Heart left ventricle (tissue), 16 donors: ENCODE measurements at regions not wholly inside any gene's neighbourhood (a gene's known extent, or its start where the extent isn't known, plus 50 kb on each side); places are given as distances from the start of the nearest gene placed in this dataset.

ENCODE experiments used
- ATAC-seq, 4 donors: fragments of 200-7000 bp; cut with Tn5 transposase; one replicate each; pipeline ENCODE4 v1.9.1; 2020 to 2022; ENCODE audit warnings: moderate library complexity in 4 of 4, mild to moderate bottlenecking in 3 of 4, moderate number of reproducible peaks in 1 of 4
- DNase-seq, 5 donors: peaks; one replicate each; pipeline ENCODE4 v3.0.0-alpha.2; 2020
- H3K27ac ChIP-seq, 12 donors: fragments of 200-600 bp; sonication (generic) in 4 of 12; one replicate each; pipeline versions ENCODE4 v1.5.0 to v1.8.0; 2016 to 2022; ENCODE audit warnings: mild to moderate bottlenecking in 2 of 12
- H3K27me3 ChIP-seq, 9 donors: fragments of 200-600 bp; sonication (generic) in 2 of 9; one replicate each; pipeline versions ENCODE4 v1.5.1 to v1.8.0; 2016 to 2022; ENCODE audit warnings: mild to moderate bottlenecking in 3 of 9
- H3K36me3 ChIP-seq, 9 donors: fragments of 200-600 bp; sonication (generic) in 2 of 9; one replicate each; pipeline versions ENCODE4 v1.5.0 to v1.8.0; 2018 to 2022; ENCODE audit warnings: mild to moderate bottlenecking in 2 of 9
- H3K4me1 ChIP-seq, 12 donors: fragments of 200-600 bp; sonication (generic) in 4 of 12; one replicate each; pipeline versions ENCODE4 v1.5.0 to v1.8.0; 2016 to 2022; ENCODE audit warnings: mild to moderate bottlenecking in 3 of 12
- H3K4me3 ChIP-seq, 12 donors: fragments of 200-600 bp; sonication (generic) in 4 of 12; one replicate each; pipeline versions ENCODE4 v1.5.0 to v1.8.0; 2017 to 2022; ENCODE audit warnings: mild to moderate bottlenecking in 9 of 12, moderate library complexity in 4 of 12
- H3K9me3 ChIP-seq, 12 donors: fragments of 200-600 bp; sonication (generic) in 4 of 12; one replicate each; pipeline versions ENCODE4 v1.5.0 to v1.8.0; 2016 to 2022; ENCODE audit warnings: mild to moderate bottlenecking in 1 of 12
- POLR2A ChIP-seq, 2 donors: fragments of 450-650 bp; IDR thresholded peaks; one replicate each; pipeline ENCODE4 v1.6.1; 2017; ENCODE audit warnings: antibody characterized with exemption in 2 of 2, mild to moderate bottlenecking in 2 of 2, moderate library complexity in 2 of 2
- WGBS, 4 donors: extraction: QIAGEN DNeasy Blood & Tissue Kit in 2 of 4; methylation state at CpG; one replicate each; pipeline versions ENCODE4 v1.1.5 to v1.1.7; 2013 to 2018; 5-methylcytosine and 5-hydroxymethylcytosine counted together
- intact Hi-C, 10 donors: fragments of 100-400 bp; cut with DNase I; formaldehyde crosslinking; loops; one replicate each; pipeline versions ENCODE4 v1.11.1 to v1.14.2; 2022
- TF ChIP-seq, protein P1 (sequence below), 12 donors: fragments of 200-600 bp; sonication (generic) in 4 of 12; IDR thresholded peaks; one replicate each; pipeline versions ENCODE4 v1.5.0 to v1.8.0; 2018 to 2022; ENCODE audit warnings: antibody characterized with exemption in 12 of 12, mild to moderate bottlenecking in 5 of 12
- donor health status: ischemic (EF 13 %, LVEDD 7.1; RV severe dilation, severe dysfunction).
- donor health status: healthy with polysubstance abuse.
- donor health status: DM: no; HTN: yes; CAD: no.
- donor health status: DM: no; HTN: no; CAD: no.
- donor health status: ischemic (EF 25% LVEDD 6.9; RV normal size, moderate dysfunction).
- donor health status: ischemic (EF 25% LVEDD 5.7; RV mildly dilated, moderate dysfunction).
- donor health status: healthy.
- donor health status: DM: yes; HTN: yes; CAD: no.
- donor health status: ischemic (EF 35%, LVEDD 5.7; RV mildly dilated, moderate dysfunction).
- donor health status: nonischemic (EF 11% LVEDD 7.7; RV severe dilation, severe dysfunction).
- donor health status: DM: yes; HTN: yes; CAD: no.
- donor health status: PGD.
- donor health status: ischemic (EF 29% LVEDD 5.4; RV normal size, mild dysfunction).
- donor health status: nonischemic (EF 23%, LVEDD 6.1; RV moderate dilation, normal function).

DNA sequence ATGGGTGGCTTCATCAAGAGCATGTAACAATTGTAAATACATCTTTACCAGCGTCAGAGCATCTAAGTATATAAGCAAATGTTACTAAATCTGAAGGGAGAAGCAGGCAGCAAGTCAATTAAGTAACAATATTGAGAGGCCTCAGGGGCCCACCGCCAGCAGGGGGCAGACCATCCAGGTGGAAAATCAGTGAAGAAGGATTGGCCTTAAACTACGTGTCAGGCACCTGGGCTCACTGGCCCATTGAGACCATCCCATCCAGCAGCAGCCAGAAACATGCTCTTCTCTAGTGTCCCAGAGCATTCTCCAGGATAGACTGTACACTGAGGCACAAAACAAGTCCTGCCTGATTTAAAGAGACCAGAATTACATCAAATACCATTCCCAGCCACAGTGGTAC, 96.2 kb upstream of the SNTG2 start:
- WGBS, 4 donors = 31 to 40% (median 33%) methylated on average over 3 of the region's 3 CpGs
- intact Hi-C loops = loop anchor here in 7 of 10 donors (5.0 to 10.0 kb wide), 2 partner anchors 690 to 693 kb away; no protein-coding TSS in a partner anchor
- H3K27me3 ChIP-seq = no peaks in the 10 kb centered on the region
- no peaks in the 10 kb centered on the region for H3K9me3 ChIP-seq
- no peaks in the 10 kb centered on the region for H3K36me3 ChIP-seq
- no peak overlapping the region for H3K27ac ChIP-seq
- no peaks in the 10 kb centered on the region for H3K4me1 ChIP-seq
- TF ChIP-seq, protein P1, sequence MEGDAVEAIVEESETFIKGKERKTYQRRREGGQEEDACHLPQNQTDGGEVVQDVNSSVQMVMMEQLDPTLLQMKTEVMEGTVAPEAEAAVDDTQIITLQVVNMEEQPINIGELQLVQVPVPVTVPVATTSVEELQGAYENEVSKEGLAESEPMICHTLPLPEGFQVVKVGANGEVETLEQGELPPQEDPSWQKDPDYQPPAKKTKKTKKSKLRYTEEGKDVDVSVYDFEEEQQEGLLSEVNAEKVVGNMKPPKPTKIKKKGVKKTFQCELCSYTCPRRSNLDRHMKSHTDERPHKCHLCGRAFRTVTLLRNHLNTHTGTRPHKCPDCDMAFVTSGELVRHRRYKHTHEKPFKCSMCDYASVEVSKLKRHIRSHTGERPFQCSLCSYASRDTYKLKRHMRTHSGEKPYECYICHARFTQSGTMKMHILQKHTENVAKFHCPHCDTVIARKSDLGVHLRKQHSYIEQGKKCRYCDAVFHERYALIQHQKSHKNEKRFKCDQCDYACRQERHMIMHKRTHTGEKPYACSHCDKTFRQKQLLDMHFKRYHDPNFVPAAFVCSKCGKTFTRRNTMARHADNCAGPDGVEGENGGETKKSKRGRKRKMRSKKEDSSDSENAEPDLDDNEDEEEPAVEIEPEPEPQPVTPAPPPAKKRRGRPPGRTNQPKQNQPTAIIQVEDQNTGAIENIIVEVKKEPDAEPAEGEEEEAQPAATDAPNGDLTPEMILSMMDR (IDR thresholded peaks at IDR 0.05) = peak; percentile 19 to 65 (median 50)
- TF ChIP-seq POLR2A (IDR thresholded peaks at IDR 0.05) = no peak
- no peak for DNase-seq
- no peak for ATAC-seq
- H3K4me3 ChIP-seq = no peak overlapping the region

GRCh38 chr2:853203-853870, 97.3 kb upstream of the SNTG2 start:
- 62 to 70% (median 67%) methylated on average over 19 of the region's 19 CpGs for WGBS, 4 donors
- no peaks in the 10 kb centered on the region for H3K36me3 ChIP-seq
- no peaks in the 10 kb centered on the region for H3K9me3 ChIP-seq
- H3K27me3 ChIP-seq = no peaks in the 10 kb centered on the region
- TF ChIP-seq POLR2A (IDR thresholded peaks at IDR 0.05) = no peak
- TF ChIP-seq, protein P1 (IDR thresholded peaks at IDR 0.05) = no peak
- H3K4me3 ChIP-seq = no peak overlapping the region
- H3K27ac ChIP-seq = no peak overlapping the region
- H3K4me1 ChIP-seq = no peaks in the 10 kb centered on the region
- DNase-seq (no peak), ATAC-seq (peak in 1 of 4 donors; percentile 43)
- intact Hi-C loops = loop anchor here in 7 of 10 donors (5.0 to 10.0 kb wide), 2 partner anchors 691 to 694 kb away; no protein-coding TSS in a partner anchor

DNA sequence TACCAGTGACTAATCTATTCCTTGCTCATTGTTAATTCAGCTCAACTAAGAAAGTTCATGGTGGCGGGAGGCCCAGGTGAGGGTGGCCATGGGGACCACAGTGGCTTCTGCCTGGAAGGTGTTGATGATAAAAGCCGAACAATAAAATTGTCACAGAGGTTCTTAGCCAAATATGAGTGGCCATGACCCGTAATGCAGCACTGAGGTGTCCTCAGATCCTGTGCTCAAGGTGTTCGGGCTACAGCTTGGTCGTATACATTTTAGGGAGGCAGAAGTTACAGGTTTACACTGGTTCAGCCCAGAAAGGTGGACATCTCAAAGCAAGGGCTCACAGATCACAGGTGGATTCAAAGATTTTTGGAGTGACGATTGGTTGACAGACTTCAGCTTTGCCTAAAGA, 98.5 kb upstream of the SNTG2 start:
- Histone ChIP-seq H3K4me1 (no peaks in the 10 kb centered on the region), H3K9me3 (no peaks in the 10 kb centered on the region), H3K27me3 (no peaks in the 10 kb centered on the region), H3K4me3 (no peak overlapping the region), H3K36me3 (no peaks in the 10 kb centered on the region), H3K27ac (no peak overlapping the region)
- WGBS, 4 donors = 91 to 96% (median 92%) methylated on average over 6 of the region's 6 CpGs
- TF ChIP-seq, protein P1 (IDR thresholded peaks at IDR 0.05) = no peak
- TF ChIP-seq POLR2A (IDR thresholded peaks at IDR 0.05) = no peak
- ATAC-seq (no peak), DNase-seq (no peak)
- intact Hi-C loops = loop anchor here in 7 of 10 donors (5.0 to 10.0 kb wide), 2 partner anchors 693 to 695 kb away; no protein-coding TSS in a partner anchor

DNA sequence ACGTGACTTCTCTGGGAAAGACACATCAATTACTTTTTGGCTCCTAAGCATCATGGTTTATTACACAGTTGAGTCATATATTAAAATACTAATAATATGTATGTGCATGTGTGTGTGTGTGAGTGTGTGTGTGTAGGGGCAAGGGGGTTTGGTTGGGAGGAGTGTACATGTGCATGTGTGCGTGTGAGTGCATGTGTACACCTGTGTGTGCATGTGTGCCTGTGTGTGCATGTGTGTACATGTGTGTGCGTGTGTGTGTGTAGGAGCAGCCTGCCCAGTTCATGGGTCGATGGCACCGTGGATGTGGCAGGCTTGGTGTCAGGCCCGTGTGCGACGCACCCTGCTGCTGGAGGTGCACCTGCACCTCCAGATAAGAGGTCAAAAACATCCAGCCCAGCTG, 99.0 kb upstream of the SNTG2 start:
- TF ChIP-seq, protein P1 (IDR thresholded peaks at IDR 0.05) = no peak
- no peak for TF ChIP-seq POLR2A (IDR thresholded peaks at IDR 0.05)
- intact Hi-C loops = loop anchor here in 7 of 10 donors (5.0 to 10.0 kb wide), 2 partner anchors 693 to 696 kb away; no protein-coding TSS in a partner anchor
- Histone ChIP-seq H3K4me1 (no peaks in the 10 kb centered on the region), H3K4me3 (no peak overlapping the region), H3K36me3 (no peaks in the 10 kb centered on the region), H3K27me3 (no peaks in the 10 kb centered on the region), H3K9me3 (no peaks in the 10 kb centered on the region), H3K27ac (no peak overlapping the region)
- ATAC-seq (no peak), DNase-seq (no peak)
- WGBS, 4 donors = 85 to 93% (median 89%) methylated on average over 6 to 8 of the region's 8 CpGs
